GM18511 (cell line): ENCODE measurements at regions not wholly inside any gene's neighbourhood (a gene's known extent, or its start where the extent isn't known, plus 50 kb on each side); places are given as distances from the start of the nearest gene placed in this dataset.

Experiments used
- ATAC-seq: cut with Tn5 transposase; IDR thresholded peaks from one replicate; pipeline ENCODE4 v1.9.1; 2021; ENCODE audit warnings: mild to moderate bottlenecking, moderate library complexity; ENCODE audit not compliant: unreplicated experiment

- ATAC-seq = no peak
Observed at GRCh38 chr10:78911533-78912340, 157.0 kb upstream of the ZMIZ1 start.

GRCh38 chr10:78912361-78913218 lies 156.2 kb upstream of the ZMIZ1 start:
- no peak for ATAC-seq

DNA sequence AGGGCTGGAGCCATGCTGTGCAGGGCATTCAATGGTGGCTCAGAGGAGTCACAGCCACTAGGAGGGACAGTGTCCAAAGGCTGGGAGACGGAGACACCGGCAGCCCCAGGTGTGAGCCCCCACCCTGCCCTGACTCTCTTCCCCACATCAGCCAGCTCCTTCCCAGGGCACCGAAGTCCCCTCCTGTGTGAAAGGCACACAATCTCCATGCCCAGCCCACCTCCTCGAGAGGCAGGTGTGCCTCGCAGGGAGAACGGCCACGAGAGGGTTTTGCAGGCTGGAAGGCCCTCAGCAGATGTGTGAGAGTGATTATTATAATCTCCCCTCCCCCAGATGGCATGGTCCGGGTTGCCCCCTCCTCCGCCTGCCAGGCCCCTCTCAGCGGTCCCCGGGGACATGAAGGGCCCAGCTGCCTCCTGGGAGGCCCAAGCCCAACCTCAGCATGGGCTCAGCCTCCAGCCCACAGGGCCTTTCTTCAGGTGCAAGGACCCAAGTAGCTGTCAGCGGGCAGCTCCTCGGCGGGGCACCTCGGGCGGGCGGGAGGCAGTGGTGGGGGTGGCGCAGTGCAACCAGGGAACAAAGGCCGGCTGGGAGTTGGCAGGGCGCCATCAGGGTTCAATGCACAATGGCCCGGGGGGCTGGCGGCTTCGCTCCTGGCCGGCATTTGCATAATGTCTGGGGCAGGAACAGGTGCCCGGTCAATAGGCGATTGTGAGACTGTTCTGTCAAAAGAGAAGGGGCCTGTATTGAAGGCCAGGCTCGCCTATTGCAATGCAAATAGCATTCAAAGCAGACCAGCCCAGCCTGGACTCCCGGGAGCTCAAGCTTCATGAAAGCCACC lies 155.3 kb upstream of the ZMIZ1 start:
- ATAC-seq = no peak

DNA sequence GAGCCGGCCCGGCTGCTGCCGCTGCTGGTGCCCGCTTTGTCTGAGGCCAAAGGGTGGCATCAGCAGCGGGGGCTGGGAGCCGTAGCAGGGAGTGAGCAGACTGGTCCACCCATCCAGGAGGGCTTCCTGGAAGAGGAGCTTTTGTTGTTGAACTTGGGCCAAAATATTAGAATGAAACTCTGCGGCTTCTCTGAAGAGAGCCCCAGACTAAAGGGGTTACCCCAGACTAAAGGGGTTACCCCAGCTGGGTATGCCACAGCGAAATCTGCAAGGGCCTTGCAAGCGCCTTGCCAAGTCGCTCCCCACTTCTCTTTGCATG lies 154.7 kb upstream of the ZMIZ1 start:
- ATAC-seq = no peak

DNA sequence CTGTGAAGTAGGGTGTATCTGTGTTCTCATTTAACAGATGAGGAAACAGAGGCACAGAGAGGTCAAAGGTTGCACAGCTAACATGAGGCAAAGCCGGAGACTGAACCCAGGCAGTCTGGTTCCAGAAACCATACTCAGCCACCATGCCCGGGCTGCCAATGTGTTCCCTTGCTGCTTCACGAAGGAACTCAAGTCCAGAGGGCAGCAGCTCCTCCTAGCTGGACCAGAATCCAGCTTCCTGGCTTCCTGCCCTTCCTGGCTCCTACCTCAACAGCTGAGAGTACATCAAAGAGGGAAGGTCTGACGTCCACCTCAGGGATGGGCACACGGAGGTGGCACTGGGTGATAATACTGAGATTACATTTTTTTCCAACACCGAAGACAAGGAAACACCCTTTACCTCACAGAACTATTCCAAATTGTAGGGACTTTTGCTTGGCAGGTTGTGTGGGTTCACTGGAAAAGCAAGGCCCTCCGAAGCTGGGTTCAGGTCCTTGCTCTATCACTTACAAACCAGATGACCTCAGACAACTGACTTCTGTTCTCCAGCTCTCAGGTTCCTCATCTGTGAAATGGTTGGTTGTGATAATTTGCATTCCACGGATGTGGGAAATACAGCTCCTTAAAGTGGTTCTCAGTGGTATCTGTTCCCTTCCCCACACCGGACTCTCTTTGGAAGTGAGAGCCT lies 154.1 kb upstream of the ZMIZ1 start:
- no peak for ATAC-seq

DNA sequence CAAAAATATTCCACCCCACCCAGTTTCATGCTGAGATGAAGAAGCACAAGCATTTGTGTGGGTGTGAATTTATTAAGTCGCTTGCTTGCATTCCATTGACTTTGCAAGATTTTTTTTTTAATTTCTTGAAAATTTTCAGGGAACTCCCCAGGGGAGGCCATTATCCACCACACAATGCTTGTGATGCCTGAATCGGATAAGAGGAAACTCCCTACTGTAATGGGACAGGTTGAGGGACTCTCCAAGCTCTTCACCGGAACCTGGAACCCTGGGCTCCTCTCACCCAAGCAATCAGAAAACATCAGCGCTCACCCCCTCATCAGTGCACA lies 153.6 kb upstream of the ZMIZ1 start:
- ATAC-seq = no peak

- ATAC-seq = no peak
Observed at GRCh38 chr10:78916227-78916626, 152.5 kb upstream of the ZMIZ1 start.

- ATAC-seq = no peak
Observed at GRCh38 chr10:78919181-78919966, 149.4 kb upstream of the ZMIZ1 start.

DNA sequence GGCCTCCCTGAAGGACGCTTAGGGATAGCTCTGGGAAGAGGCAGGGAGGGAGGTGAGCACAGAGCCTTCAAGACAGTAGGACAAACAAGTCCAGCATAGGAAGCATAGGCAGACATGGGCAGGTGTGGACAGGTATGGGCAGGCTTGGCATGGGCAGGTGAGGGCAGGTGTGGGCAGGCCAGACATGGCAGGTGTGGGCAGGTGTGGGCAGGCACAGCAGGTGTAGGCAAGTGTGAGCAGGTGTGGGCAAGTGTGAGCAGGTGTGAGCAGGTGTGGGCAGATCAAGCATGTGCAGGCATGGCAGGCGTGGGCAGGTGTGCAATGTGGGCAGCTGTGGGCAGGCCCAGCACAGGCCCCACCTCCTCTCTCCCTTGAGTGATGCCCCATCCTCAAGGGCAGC lies 148.8 kb upstream of the ZMIZ1 start:
- ATAC-seq = no peak

- ATAC-seq = no peak
Observed at GRCh38 chr10:78921895-78922294, 146.9 kb upstream of the ZMIZ1 start.

DNA sequence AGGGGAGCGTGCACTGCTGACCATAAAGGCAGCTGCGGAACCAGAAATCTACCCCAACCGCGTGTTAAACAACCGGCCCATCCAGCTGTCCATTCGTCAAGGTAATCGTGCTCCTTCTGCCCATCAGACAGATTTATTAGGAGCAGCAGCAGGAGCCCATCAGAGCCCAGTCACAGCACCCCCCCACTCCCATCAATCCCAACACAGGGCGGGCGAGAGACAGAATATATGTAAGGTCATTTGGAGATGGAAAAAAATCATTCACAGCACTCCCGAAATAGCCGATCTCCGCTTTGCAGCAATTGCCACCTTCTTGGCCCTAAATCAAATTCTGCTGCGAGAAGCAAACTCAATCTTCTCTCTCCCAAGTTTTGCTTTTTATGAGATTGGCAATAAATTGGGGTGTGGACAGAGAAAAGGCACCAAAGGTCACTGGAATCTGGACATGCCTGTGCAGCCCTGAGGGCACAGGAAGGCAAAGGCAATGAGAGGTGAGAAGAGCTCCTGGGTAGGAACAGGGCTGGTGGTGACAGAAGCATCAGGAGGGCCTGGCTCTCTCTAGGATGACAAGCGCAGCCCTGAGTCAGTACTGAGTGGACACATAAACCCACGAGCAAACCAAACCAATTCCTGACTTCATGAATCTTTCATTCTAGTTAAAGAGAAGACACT lies 145.0 kb upstream of the ZMIZ1 start:
- no peak for ATAC-seq

DNA sequence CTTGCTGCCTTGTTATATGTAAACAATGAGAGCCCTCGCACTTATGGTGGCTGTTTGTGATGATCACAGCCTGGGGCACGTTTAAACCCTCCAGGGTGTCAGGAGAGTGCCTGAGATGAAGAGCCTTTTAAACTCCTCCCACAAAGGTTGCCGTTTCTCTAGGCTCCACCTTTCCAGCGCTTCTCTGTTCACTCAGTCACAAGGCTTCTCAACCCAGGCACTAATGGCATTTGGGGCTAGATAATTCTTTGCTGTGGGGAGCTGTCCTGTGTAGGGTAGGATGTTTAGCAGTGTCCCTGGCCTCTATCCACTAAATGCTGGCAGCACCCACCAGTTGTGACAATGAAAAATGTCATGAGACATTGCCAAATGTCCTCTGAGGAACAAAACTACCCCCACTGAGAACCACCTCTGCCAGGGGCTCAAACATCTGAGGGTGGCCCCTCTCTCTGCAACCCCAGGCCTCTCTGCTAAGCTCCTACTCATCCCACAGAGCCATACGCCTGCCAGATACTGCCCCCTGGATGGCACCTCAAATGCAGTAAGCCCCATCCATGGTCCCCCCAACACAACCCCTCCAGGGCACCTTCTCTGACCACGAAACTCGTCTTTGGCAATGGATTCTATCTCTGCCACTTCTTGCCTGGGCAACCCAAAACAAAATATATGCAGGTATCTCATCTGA lies 144.3 kb upstream of the ZMIZ1 start:
- no peak for ATAC-seq

- ATAC-seq = no peak
Observed at GRCh38 chr10:78925275-78925674, 143.5 kb upstream of the ZMIZ1 start.

- ATAC-seq = no peak
Observed at GRCh38 chr10:78925800-78926319, 142.9 kb upstream of the ZMIZ1 start.

GRCh38 chr10:78927257-78927995 lies 141.3 kb upstream of the ZMIZ1 start:
- ATAC-seq = no peak

DNA sequence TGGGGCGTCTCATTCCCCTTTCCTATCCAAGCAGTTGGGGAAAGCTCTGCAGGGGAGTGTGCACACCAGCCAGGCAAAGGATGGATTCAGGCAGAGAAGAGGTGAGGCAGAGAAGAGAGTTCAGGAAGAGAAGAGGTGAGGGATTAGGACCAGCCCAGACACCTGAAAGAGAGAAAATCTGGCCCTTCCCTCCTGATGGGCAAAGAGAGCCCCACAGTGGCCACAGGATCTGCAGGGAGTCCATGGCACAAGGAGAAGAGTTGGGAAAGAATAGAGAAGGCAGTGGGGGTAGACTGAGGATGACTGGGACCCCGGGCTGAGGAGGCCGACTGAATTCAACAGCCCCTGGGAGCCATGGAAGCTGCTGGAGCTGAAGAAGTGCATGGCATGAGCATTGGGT lies 140.4 kb upstream of the ZMIZ1 start:
- ATAC-seq = no peak

- no peak for ATAC-seq
Observed at GRCh38 chr10:78929541-78929940, 139.2 kb upstream of the ZMIZ1 start.
